ENCODE measurements at regions not wholly inside any gene's neighbourhood (a gene's known extent, or its start where the extent isn't known, plus 50 kb on each side); places are given as distances from the start of the nearest gene placed in this dataset.

DNA sequence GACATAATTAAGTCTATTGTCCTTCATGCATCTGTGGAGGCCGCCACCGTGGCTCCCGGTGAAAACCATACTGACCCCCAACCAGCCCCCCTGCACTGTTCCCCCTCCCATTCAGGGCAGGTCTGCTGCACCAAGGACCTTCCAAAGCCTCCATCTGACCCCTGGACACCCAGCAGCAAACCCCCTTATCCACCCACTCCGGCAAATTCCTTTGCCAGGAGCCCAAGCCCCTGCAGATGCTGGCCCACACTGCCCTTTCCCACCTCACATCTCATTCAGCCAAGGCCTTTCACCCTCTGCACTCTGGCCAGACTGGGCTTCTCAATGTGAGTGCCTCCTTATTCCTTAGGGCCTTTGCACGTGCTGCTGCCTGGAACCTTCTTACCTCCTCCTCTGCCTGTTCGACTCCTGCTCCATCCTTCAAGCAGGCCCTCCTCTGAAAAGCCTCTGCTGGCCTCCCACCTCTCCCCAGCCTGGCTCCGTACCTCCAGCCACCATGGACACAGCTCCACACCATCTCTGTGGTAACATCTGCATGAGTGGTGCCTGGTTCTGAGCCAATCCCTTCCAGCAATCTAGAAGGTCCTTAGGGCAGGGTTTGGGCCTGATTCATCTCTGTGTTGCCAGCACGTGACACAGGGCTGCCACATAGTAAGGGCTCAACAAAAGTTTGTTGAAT lies 230.7 kb downstream of the BCL11B start:
- Histone ChIP-seq H3K36me3 (ENCODE audit: insufficient read depth, low read length) (no peaks in the 10 kb centered on the region), H3K4me2 (ENCODE audit: low read length) (no peak overlapping the region), H3K4me3 (ENCODE audit: low read length) (no peak overlapping the region), H3K9ac (ENCODE audit: low read length) (no peak overlapping the region), H3F3A (ENCODE audit: insufficient read depth, low read length, poor library complexity, severe bottlenecking) (no peaks in the 10 kb centered on the region), H3K27me3 (ENCODE audit: insufficient read depth, low read depth, low read length) (no peaks in the 10 kb centered on the region), H2AFZ (ENCODE audit: low read depth, low read length) (no peak overlapping the region), H3K27ac (ENCODE audit: low read length) (no peak overlapping the region), H3K79me2 (replicated peaks; ENCODE audit: insufficient read depth, low read length) (no peaks in the 10 kb centered on the region), H4K20me1 (ENCODE audit: insufficient read depth) (no peaks in the 10 kb centered on the region), H3K9me2 (ENCODE audit: insufficient read depth, low read length) (no peaks in the 10 kb centered on the region), H3K9me3 (ENCODE audit: low read length) (no peaks in the 10 kb centered on the region)
- TF ChIP-seq, protein P1, sequence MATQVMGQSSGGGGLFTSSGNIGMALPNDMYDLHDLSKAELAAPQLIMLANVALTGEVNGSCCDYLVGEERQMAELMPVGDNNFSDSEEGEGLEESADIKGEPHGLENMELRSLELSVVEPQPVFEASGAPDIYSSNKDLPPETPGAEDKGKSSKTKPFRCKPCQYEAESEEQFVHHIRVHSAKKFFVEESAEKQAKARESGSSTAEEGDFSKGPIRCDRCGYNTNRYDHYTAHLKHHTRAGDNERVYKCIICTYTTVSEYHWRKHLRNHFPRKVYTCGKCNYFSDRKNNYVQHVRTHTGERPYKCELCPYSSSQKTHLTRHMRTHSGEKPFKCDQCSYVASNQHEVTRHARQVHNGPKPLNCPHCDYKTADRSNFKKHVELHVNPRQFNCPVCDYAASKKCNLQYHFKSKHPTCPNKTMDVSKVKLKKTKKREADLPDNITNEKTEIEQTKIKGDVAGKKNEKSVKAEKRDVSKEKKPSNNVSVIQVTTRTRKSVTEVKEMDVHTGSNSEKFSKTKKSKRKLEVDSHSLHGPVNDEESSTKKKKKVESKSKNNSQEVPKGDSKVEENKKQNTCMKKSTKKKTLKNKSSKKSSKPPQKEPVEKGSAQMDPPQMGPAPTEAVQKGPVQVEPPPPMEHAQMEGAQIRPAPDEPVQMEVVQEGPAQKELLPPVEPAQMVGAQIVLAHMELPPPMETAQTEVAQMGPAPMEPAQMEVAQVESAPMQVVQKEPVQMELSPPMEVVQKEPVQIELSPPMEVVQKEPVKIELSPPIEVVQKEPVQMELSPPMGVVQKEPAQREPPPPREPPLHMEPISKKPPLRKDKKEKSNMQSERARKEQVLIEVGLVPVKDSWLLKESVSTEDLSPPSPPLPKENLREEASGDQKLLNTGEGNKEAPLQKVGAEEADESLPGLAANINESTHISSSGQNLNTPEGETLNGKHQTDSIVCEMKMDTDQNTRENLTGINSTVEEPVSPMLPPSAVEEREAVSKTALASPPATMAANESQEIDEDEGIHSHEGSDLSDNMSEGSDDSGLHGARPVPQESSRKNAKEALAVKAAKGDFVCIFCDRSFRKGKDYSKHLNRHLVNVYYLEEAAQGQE (IDR thresholded peaks at IDR 0.05; ENCODE audit: borderline replicate concordance), result no peak
- no peak for TF ChIP-seq EZH2 (IDR thresholded peaks at IDR 0.05; ENCODE audit: borderline replicate concordance, insufficient read depth, low read length, poor library complexity, severe bottlenecking)
- no peak for TF ChIP-seq TAF1 (IDR thresholded peaks at IDR 0.05; ENCODE audit: low read depth)
- TF ChIP-seq POLR2AphosphoS5 (IDR thresholded peaks at IDR 0.05), result no peak

DNA sequence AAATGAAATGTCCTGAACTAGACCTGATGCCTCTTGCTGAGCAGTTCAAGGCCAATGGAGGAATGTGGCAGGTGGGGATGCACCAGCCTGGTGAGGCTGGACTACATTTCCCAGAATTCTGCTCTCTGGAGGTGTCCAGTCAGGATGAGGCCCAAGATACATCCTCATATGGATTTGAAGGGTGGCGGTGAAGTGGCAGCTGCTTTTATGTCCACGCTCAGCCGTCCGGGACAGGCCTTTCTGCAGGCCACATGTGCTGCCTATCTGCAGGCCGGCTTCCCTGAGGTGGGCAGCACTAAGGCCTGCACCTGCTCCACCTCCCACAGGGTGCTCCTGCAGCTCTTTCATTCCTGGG lies 230.2 kb downstream of the BCL11B start:
- Histone ChIP-seq H3F3A (ENCODE audit: insufficient read depth, low read length, poor library complexity, severe bottlenecking) (no peaks in the 10 kb centered on the region), H3K79me2 (replicated peaks; ENCODE audit: insufficient read depth, low read length) (no peaks in the 10 kb centered on the region), H2AFZ (ENCODE audit: low read depth, low read length) (no peak overlapping the region), H3K4me3 (ENCODE audit: low read length) (no peak overlapping the region), H3K9me2 (ENCODE audit: insufficient read depth, low read length) (no peaks in the 10 kb centered on the region), H3K27ac (ENCODE audit: low read length) (no peak overlapping the region), H3K9ac (ENCODE audit: low read length) (no peak overlapping the region), H3K36me3 (ENCODE audit: insufficient read depth, low read length) (no peaks in the 10 kb centered on the region), H3K9me3 (ENCODE audit: low read length) (no peaks in the 10 kb centered on the region), H3K27me3 (ENCODE audit: insufficient read depth, low read depth, low read length) (no peaks in the 10 kb centered on the region), H4K20me1 (ENCODE audit: insufficient read depth) (no peaks in the 10 kb centered on the region), H3K4me2 (ENCODE audit: low read length) (no peak overlapping the region)
- TF ChIP-seq, protein P2, sequence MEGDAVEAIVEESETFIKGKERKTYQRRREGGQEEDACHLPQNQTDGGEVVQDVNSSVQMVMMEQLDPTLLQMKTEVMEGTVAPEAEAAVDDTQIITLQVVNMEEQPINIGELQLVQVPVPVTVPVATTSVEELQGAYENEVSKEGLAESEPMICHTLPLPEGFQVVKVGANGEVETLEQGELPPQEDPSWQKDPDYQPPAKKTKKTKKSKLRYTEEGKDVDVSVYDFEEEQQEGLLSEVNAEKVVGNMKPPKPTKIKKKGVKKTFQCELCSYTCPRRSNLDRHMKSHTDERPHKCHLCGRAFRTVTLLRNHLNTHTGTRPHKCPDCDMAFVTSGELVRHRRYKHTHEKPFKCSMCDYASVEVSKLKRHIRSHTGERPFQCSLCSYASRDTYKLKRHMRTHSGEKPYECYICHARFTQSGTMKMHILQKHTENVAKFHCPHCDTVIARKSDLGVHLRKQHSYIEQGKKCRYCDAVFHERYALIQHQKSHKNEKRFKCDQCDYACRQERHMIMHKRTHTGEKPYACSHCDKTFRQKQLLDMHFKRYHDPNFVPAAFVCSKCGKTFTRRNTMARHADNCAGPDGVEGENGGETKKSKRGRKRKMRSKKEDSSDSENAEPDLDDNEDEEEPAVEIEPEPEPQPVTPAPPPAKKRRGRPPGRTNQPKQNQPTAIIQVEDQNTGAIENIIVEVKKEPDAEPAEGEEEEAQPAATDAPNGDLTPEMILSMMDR (IDR thresholded peaks at IDR 0.05; ENCODE audit: poor library complexity, severe bottlenecking), result no peak
- TF ChIP-seq MXI1 (conservative IDR thresholded peaks at IDR 0.05; ENCODE audit: poor library complexity, severe bottlenecking) (no peak), EZH2 (IDR thresholded peaks at IDR 0.05; ENCODE audit: borderline replicate concordance, insufficient read depth, low read length, poor library complexity, severe bottlenecking) (no peak), EP300 (conservative IDR thresholded peaks at IDR 0.05; ENCODE audit: poor library complexity, severe bottlenecking) (no peak), POLR2AphosphoS5 (IDR thresholded peaks at IDR 0.05) (no peak), SMC3 (conservative IDR thresholded peaks at IDR 0.05; ENCODE audit: poor library complexity) (no peak), RAD21 (conservative IDR thresholded peaks at IDR 0.05) (no peak), TAF1 (IDR thresholded peaks at IDR 0.05; ENCODE audit: low read depth) (no peak)
- TF ChIP-seq, protein P1 (IDR thresholded peaks at IDR 0.05; ENCODE audit: borderline replicate concordance), result no peak

Measured in neural cell (in vitro differentiated cells).